ENCODE measurements at regions not wholly inside any gene's neighbourhood (a gene's known extent, or its start where the extent isn't known, plus 50 kb on each side); places are given as distances from the start of the nearest gene placed in this dataset.
"Not testable (repeated sequence)": the region's sequence is repeated elsewhere in the genome, so short reads cannot be mapped to it uniquely, and the experiment has no call there.

DNA sequence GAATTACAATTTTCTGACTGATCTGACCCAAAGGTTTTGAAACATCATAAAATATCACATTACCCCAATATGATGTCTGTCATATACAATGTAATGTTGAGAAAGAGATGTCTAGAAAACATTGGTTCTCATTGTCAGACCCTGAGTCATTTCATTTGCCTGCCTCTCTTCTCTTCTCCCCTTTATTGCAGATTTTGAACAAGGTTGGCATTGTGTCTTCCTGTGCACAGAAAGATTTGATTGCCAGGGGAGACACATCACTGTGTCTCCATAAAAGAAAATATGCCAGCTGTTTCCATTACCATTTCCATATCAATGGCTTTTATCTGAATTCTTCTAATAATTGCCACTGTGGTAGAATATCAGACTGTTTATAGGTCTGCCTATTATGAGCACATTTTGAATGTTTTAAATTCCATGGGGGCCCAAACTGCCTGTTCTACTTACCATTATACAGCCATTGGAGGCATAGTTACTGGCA is 65.6 kb downstream of the IFI44 start:
- in situ Hi-C loops (cut with HindIII; ENCODE audit: low sequenced_read_pairs): no loop called here
- no peak for DNase-seq (ENCODE audit: low spot score)

DNA sequence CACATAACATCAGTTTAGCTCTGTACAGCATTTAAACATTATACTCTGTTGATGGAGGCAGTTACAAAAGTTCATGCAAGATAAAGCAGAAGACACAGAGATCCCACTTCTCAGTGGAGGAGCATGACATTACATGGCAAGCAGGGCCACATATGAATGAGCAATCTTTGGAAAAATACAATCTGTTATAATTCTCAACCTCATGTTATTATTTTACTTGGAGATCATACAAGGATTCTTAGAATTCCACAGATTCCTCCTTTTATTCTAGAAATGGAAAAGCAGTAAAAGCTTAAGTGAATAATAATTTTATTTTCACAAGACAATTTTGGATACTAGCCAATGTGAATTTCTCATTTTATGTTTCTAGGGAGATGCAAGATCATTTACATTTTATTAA is 66.6 kb downstream of the IFI44 start:
- in situ Hi-C loops (cut with HindIII; ENCODE audit: low sequenced_read_pairs): no loop called here
- no peak for DNase-seq (ENCODE audit: low spot score)

GRCh38 chr1:78718566-78718965 is 68.9 kb downstream of the IFI44 start:
- no peak for DNase-seq (ENCODE audit: low spot score)
- in situ Hi-C loops (cut with HindIII; ENCODE audit: low sequenced_read_pairs): no loop called here

- in situ Hi-C loops (cut with HindIII; ENCODE audit: low sequenced_read_pairs): no loop called here
- DNase-seq (ENCODE audit: low spot score): no peak
These were observed 71.5 kb downstream of the IFI44 start for GRCh38 chr1:78721136-78721535.

DNA sequence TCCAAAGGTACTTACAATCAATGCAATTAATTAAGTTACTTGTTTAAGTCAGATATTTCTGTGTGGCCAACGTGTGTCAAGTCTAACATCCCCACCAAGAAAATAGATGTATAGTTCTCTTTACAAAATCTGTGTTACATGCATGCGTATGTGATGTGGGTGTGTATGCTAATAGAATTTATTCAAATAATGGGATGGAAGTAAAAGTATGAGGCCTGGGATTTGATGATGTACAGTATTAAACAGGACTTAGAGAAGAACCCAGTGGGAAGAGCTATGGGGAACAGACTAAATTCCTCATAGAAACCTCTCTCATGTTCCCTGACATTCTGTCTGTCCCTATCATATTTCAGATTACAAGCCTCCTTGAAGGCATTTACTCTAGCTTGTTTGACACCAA is 72.5 kb downstream of the IFI44 start:
- in situ Hi-C loops (cut with HindIII; ENCODE audit: low sequenced_read_pairs): no loop called here
- no peak for DNase-seq (ENCODE audit: low spot score)

GRCh38 chr1:78722521-78722920 is 72.9 kb downstream of the IFI44 start:
- no peak for DNase-seq (ENCODE audit: low spot score)
- in situ Hi-C loops (cut with HindIII; ENCODE audit: low sequenced_read_pairs): no loop called here

DNA sequence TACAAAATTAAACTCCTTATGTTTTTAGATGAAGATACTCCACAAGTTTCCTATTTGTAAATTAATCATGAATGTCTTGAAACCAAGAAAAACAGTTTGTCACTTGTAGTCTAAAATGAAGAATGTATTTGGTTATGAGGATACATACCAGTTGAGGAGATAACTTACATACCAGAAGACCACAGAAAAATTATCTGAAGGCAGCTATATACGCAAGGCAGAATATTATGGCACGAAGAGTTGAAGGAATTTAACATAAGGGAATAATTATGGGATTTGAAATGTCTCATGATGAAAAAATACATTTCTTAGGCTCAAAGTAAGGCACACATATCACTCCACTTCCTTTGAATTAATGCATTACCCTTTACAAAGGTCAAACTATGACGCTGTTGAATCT is 73.3 kb downstream of the IFI44 start:
- in situ Hi-C loops (cut with HindIII; ENCODE audit: low sequenced_read_pairs): no loop called here
- no peak for DNase-seq (ENCODE audit: low spot score)

GRCh38 chr1:78726686-78727085 is 77.1 kb downstream of the IFI44 start:
- DNase-seq (ENCODE audit: low spot score): no peak
- in situ Hi-C loops (cut with HindIII; ENCODE audit: low sequenced_read_pairs): no loop called here

- no peak for DNase-seq (ENCODE audit: low spot score)
- in situ Hi-C loops (cut with HindIII; ENCODE audit: low sequenced_read_pairs): no loop called here
These were observed 78.7 kb downstream of the IFI44 start for GRCh38 chr1:78728359-78728758.

- in situ Hi-C loops (cut with HindIII; ENCODE audit: low sequenced_read_pairs): no loop called here
- DNase-seq (ENCODE audit: low spot score): no peak
These were observed 80.4 kb downstream of the IFI44 start for GRCh38 chr1:78730054-78730453.

DNA sequence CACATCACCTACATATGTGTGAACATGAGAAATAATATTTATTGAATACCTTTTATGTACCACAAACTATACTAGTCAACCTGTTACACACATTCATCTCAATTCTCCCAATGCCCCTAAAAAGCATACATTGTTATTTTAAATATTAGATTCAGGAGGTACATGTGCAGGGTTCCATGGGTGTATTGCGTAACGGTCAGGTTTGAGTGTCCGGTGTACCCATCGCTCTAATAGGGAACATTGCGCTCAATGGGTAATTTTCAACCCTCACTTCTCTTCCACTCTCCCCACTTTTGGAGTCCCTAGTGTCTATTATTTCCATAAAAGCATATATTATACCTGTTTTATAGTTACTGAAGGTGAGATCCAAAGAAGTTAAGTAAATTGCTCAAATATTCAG is 82.0 kb downstream of the IFI44 start:
- no peak for DNase-seq (ENCODE audit: low spot score)
- in situ Hi-C loops (cut with HindIII; ENCODE audit: low sequenced_read_pairs): no loop called here

DNA sequence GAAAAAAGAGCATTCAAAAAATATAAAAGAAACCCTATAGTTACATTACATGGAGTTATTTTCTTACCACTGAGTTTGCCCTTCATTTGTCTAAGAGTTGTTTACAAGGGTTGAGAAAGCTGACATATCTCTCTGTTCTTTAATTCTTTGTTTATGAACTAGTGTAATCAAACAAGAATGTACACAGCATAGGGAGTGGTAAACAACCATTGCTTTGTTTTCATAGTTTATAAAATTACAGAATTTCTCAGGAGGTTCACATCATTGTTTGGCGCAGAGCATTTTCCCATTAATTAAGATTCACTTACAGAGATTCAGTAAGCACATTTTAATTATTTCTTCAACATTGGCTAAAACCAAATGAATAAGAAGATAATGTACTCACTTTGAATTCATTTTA is 87.6 kb downstream of the IFI44 start:
- in situ Hi-C loops (cut with HindIII; ENCODE audit: low sequenced_read_pairs): no loop called here

GRCh38 chr1:78743626-78744025 is 94.0 kb downstream of the IFI44 start:
- in situ Hi-C loops (cut with HindIII; ENCODE audit: low sequenced_read_pairs): no loop called here
- no peak for DNase-seq (ENCODE audit: low spot score)

More for the DNA sequence above, 87.6 kb downstream of the IFI44 start:
- DNase-seq (ENCODE audit: low spot score): no peak

GRCh38 chr1:78745111-78745510 is 95.5 kb downstream of the IFI44 start:
- DNase-seq (ENCODE audit: low spot score): no peak
- in situ Hi-C loops (cut with HindIII; ENCODE audit: low sequenced_read_pairs): no loop called here

- DNase-seq (ENCODE audit: low spot score); in situ Hi-C loops (cut with HindIII; ENCODE audit: low sequenced_read_pairs): not testable (repeated sequence)
These were observed 104.0 kb downstream of the IFI44 start for GRCh38 chr1:78753679-78754078.

GRCh38 chr1:78755986-78756385 is 106.4 kb downstream of the IFI44 start:
- in situ Hi-C loops (cut with HindIII; ENCODE audit: low sequenced_read_pairs): no loop called here
- no peak for DNase-seq (ENCODE audit: low spot score)

DNA sequence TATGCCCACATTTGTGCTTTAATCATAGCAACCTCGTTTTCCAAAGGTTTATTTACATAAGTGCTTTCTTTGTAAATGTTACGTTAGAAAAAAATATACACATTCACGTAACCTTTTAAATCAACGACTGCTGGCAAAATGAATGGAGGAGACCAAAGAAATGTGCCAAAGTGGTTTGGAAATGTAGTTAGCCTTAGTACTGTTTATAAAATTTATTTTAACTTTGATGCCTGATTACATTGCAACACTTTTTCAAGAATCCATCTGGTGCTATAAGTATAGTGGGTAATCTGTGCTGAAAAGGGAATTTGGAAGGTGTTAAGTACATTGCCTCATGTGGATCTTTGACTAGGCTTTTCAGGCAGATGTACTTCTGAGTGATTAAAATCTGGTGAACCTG is 108.9 kb downstream of the IFI44 start:
- DNase-seq (ENCODE audit: low spot score): no peak
- in situ Hi-C loops (cut with HindIII; ENCODE audit: low sequenced_read_pairs): no loop called here

DNA sequence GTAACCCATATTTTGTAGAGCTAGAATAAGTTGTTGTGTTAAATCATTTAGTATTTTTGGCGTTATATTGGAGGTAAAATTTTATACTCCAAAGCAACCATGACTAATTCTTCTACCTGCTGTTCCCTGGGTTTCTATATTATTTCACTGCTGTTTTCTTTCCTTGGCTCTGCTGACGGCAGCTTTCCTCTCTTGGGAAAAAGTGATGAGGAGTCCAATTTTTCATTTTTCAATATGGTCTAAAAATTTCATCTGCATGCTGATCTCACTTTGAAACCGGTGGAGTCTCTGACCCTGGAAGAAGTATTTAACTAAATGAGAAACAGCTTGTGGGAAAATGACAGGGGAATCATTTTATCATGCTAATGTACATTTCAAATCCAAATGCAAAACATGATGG is 110.2 kb downstream of the IFI44 start:
- DNase-seq (ENCODE audit: low spot score): no peak
- in situ Hi-C loops (cut with HindIII; ENCODE audit: low sequenced_read_pairs): no loop called here

DNA sequence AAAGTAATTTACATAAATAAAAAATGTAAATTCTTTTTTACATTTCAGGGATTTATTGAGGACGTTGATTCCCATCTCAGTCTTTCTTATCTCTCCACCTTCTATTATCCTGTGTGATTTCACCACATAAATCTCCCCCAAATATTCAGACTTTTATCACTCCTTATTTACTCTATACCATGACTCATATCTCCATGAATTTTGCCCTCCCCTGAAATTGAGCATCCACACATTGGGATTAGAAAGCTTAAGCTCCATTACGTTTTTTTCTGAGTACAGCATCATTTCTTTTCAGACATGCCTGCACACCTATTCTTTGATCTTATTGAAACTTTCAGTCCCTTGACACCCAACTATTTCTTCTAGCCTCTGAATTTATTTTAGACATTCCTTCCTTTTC is 111.2 kb downstream of the IFI44 start:
- in situ Hi-C loops (cut with HindIII; ENCODE audit: low sequenced_read_pairs): no loop called here
- no peak for DNase-seq (ENCODE audit: low spot score)

DNA sequence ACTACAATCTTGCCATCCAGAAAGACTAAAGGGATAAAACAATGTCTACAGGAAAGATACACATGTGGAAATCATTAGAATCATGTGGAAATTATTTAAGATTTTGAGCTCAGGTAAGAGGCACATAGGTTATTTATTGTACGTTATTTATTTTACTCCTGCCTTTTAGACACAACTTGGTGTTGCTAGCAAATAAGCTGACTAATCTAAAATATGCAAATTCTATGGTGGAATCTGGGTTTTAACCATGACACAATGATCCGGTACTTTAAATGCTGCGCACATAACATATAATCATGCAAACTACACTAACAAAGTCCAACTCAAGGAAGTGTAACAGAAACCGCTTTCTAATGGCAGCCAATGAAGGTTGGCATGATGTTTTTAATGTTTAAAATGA is 112.5 kb downstream of the IFI44 start:
- DNase-seq (ENCODE audit: low spot score): no peak
- in situ Hi-C loops (cut with HindIII; ENCODE audit: low sequenced_read_pairs): no loop called here

- in situ Hi-C loops (cut with HindIII; ENCODE audit: low sequenced_read_pairs): no loop called here
- no peak for DNase-seq (ENCODE audit: low spot score)
These were observed 115.9 kb downstream of the IFI44 start for GRCh38 chr1:78765489-78765888.

DNA sequence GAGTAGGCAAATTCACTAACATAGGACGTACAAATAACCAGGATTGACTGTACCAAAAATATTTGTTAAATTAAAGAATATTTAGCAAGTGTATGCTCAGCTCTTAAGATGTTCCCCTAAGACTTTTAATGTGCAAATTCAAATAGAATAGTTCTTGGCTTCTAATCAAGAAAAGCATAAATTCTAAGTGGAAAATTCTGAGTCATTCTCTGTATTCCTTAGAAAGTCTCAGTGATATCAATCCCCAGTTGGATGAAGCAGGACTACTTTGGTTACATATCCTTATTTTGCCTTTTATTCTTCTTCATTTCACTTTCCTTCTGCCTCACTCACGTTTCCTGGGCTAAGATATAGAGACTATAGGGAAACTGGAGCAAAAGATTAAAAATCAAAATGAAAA is 130.2 kb downstream of the IFI44 start:
- in situ Hi-C loops (cut with HindIII; ENCODE audit: low sequenced_read_pairs): no loop called here
- DNase-seq (ENCODE audit: low spot score): no peak
